CD4-positive, CD25-positive, alpha-beta regulatory T cell (primary cell): ENCODE measurements at regions not wholly inside any gene's neighbourhood (a gene's known extent, or its start where the extent isn't known, plus 50 kb on each side); places are given as distances from the start of the nearest gene placed in this dataset.

ENCODE experiments used
- ATAC-seq, 2 donors: fragments of 150-1000 bp; cut with Tn5 transposase; one replicate each; pipeline ENCODE4 v1.10.0; 2021; ENCODE audit warnings: low read depth in 2 of 2, moderate number of reproducible peaks in 2 of 2, moderate library complexity in 1 of 2
- DNase-seq, 3 donors: peaks; one replicate each; pipeline versions ENCODE4 v3.0.0 to v3.0.0-alpha.2; 2012 to 2022; ENCODE audit warnings: mixed read lengths in 1 of 3
- H3K27ac ChIP-seq: one replicate; pipeline ENCODE4 v1.7.0; 2013; ENCODE audit warnings: mild to moderate bottlenecking, low read length; ENCODE audit not compliant: insufficient read depth, poor library complexity, severe bottlenecking
- H3K27me3 ChIP-seq: one replicate; pipeline ENCODE4 v1.7.0; 2013; ENCODE audit warnings: low read length; ENCODE audit not compliant: control insufficient read depth, insufficient read depth
- H3K36me3 ChIP-seq: one replicate; pipeline ENCODE4 v1.7.0; 2013; ENCODE audit warnings: mild to moderate bottlenecking, low read length, moderate library complexity; ENCODE audit not compliant: control insufficient read depth, insufficient read depth
- H3K4me1 ChIP-seq: 2 replicates; pipeline ENCODE4 v1.7.0; 2013; ENCODE audit warnings: mild to moderate bottlenecking, low read length; ENCODE audit not compliant: insufficient read depth, control insufficient read depth, poor library complexity, severe bottlenecking
- H3K4me3 ChIP-seq: one replicate; pipeline ENCODE4 v1.7.0; 2013; ENCODE audit warnings: low read depth, mild to moderate bottlenecking, low read length, moderate library complexity
- H3K9me3 ChIP-seq, 2 experiments: 1 replicate in 1 of 2; 2 replicates in 1 of 2; pipeline ENCODE4 v1.7.0; 2013; ENCODE audit warnings: low read length in 2 of 2, mild to moderate bottlenecking in 1 of 2, moderate library complexity in 1 of 2; ENCODE audit not compliant: control insufficient read depth in 2 of 2
- H3K27ac Mint-ChIP-seq, 3 donors: one replicate each; pipeline ENCODE4 v1.8.0; 2020 to 2022; ENCODE audit warnings: mild to moderate bottlenecking in 3 of 3, mixed read lengths in 3 of 3, moderate library complexity in 2 of 3
- H3K27me3 Mint-ChIP-seq: one replicate; pipeline ENCODE4 v1.8.0; 2022; ENCODE audit warnings: mild to moderate bottlenecking, mixed read lengths
- H3K36me3 Mint-ChIP-seq: one replicate; pipeline ENCODE4 v1.8.0; 2020; ENCODE audit warnings: mixed read lengths
- H3K4me1 Mint-ChIP-seq, 4 donors: one replicate each; pipeline ENCODE4 v1.8.0; 2020 to 2022; ENCODE audit warnings: mixed read lengths in 4 of 4, mild to moderate bottlenecking in 1 of 4
- H3K4me3 Mint-ChIP-seq, 4 donors: one replicate each; pipeline ENCODE4 v1.8.0; 2020 to 2022; ENCODE audit warnings: mild to moderate bottlenecking in 4 of 4, mixed read lengths in 4 of 4, moderate library complexity in 3 of 4
- H3K9me3 Mint-ChIP-seq, 7 donors: one replicate each; pipeline ENCODE4 v1.8.0; 2020 to 2022; ENCODE audit warnings: mixed read lengths in 7 of 7, mild to moderate bottlenecking in 3 of 7, moderate library complexity in 2 of 7

GRCh38 chr2:235301202-235302076 lies 192.4 kb upstream of the AGAP1 start:
- Mint-ChIP-seq H3K36me3 (no peaks in the 10 kb centered on the region), H3K9me3 (peaks cover 0 to 4% (median 0%) of the 10 kb centered on the region in 7 donors), H3K4me1 (no peaks in the 10 kb centered on the region), H3K27ac (no peak overlapping the region), H3K4me3 (no peak overlapping the region), H3K27me3 (no peaks in the 10 kb centered on the region)
- no peak for ATAC-seq
- Histone ChIP-seq H3K27me3 (no peaks in the 10 kb centered on the region), H3K27ac (no peak overlapping the region), H3K4me3 (no peak overlapping the region), H3K36me3 (no peaks in the 10 kb centered on the region), H3K9me3 (no peaks in the 10 kb centered on the region), H3K4me1 (no peaks in the 10 kb centered on the region)
- DNase-seq: no peak

- H3K36me3 ChIP-seq: no peaks in the 10 kb centered on the region
- H3K27me3 ChIP-seq: no peaks in the 10 kb centered on the region
- H3K27ac ChIP-seq: no peak overlapping the region
- H3K36me3 Mint-ChIP-seq: no peaks in the 10 kb centered on the region
- H3K27ac Mint-ChIP-seq: no peak overlapping the region
- H3K4me3 Mint-ChIP-seq: no peak overlapping the region
- no peaks in the 10 kb centered on the region for H3K9me3 ChIP-seq
- ATAC-seq: no peak
- H3K4me1 Mint-ChIP-seq: no peaks in the 10 kb centered on the region
- no peak overlapping the region for H3K4me3 ChIP-seq
- H3K9me3 Mint-ChIP-seq: peaks cover 0 to 4% (median 0%) of the 10 kb centered on the region in 7 donors
- DNase-seq: no peak
- H3K4me1 ChIP-seq: no peaks in the 10 kb centered on the region
- H3K27me3 Mint-ChIP-seq: no peaks in the 10 kb centered on the region
Observed at GRCh38 chr2:235302263-235302662, 191.6 kb upstream of the AGAP1 start.

DNA sequence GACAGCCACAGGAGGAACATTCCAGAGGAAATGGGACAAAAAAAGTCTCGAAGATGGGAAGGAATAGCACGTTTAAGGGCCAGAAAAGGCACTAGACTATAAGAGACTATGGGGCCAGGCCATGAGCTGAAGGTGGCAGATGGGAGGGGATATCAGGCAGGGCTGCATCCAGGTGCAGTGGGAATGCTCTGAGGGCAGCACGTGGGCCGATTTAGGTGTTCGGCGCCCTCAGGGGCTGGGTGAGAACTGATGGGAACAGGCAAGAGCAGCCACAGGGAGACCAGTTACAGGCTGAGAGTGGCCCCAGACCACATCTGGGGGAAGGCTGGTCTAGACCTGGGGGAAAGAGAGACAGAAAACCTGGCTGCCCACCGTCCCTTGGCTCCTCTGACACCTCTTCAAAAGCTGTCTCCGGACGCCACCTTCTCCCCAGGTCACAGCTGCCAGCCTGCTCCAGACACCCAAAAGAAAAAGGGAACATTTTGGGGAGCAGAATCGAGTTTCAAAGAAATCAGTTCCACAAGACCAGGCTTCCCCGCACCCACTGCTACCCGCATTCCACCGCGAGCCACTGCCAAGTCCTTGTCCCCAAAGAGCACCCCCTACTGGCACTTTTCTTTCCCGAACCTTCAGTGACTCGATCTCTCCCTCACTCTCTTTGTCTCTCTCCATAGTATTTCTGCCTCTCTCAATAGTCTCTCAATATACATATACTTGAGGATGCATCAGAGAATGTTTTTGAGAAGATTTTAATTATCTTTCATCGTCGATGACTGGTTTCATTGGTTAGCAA lies 190.1 kb upstream of the AGAP1 start:
- no peaks in the 10 kb centered on the region for H3K27me3 Mint-ChIP-seq
- peaks cover 0 to 4% (median 0%) of the 10 kb centered on the region in 7 donors for H3K9me3 Mint-ChIP-seq
- no peaks in the 10 kb centered on the region for H3K36me3 ChIP-seq

DNA sequence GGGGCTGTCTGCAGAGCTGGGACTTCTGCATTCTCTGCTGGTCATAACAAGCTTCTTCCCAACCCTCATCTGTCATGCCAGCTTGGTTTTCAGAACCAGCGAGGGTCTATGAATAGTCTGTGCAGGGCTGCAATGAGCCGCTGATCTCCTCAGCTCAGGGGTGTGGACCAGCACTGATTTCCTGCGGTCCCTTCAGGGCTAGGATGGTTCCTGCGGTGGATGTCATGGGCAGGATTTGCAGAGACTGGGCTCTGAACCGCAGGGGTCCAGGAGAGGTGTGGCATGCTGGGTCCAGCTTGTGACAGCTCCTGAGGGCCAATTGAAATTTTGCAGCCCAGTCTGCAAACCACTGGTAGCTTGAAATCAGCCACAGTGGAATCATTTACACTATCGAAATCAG lies 188.2 kb upstream of the AGAP1 start:
- no peaks in the 10 kb centered on the region for H3K36me3 ChIP-seq
- no peak overlapping the region for H3K4me3 ChIP-seq
- H3K36me3 Mint-ChIP-seq: no peaks in the 10 kb centered on the region
- DNase-seq: no peak
- H3K27ac ChIP-seq: no peak overlapping the region
- no peaks in the 10 kb centered on the region for H3K4me1 Mint-ChIP-seq
- peaks cover 0 to 4% (median 0%) of the 10 kb centered on the region in 7 donors for H3K9me3 Mint-ChIP-seq
- H3K4me3 Mint-ChIP-seq: no peak overlapping the region
- H3K4me1 ChIP-seq: no peaks in the 10 kb centered on the region
- no peak for ATAC-seq
- no peaks in the 10 kb centered on the region for H3K27me3 Mint-ChIP-seq
- no peaks in the 10 kb centered on the region for H3K27me3 ChIP-seq
- H3K27ac Mint-ChIP-seq: no peak overlapping the region
- no peaks in the 10 kb centered on the region for H3K9me3 ChIP-seq

More for the DNA sequence above, 190.1 kb upstream of the AGAP1 start:
- no peak overlapping the region for H3K4me3 Mint-ChIP-seq
- ATAC-seq (no peak), DNase-seq (no peak)
- H3K9me3 ChIP-seq: no peaks in the 10 kb centered on the region
- H3K4me1 Mint-ChIP-seq: no peaks in the 10 kb centered on the region
- H3K27ac Mint-ChIP-seq: no peak overlapping the region
- H3K4me1 ChIP-seq: no peaks in the 10 kb centered on the region
- no peaks in the 10 kb centered on the region for H3K27me3 ChIP-seq
- H3K36me3 Mint-ChIP-seq: no peaks in the 10 kb centered on the region
- H3K27ac ChIP-seq: no peak overlapping the region
- no peak overlapping the region for H3K4me3 ChIP-seq

DNA sequence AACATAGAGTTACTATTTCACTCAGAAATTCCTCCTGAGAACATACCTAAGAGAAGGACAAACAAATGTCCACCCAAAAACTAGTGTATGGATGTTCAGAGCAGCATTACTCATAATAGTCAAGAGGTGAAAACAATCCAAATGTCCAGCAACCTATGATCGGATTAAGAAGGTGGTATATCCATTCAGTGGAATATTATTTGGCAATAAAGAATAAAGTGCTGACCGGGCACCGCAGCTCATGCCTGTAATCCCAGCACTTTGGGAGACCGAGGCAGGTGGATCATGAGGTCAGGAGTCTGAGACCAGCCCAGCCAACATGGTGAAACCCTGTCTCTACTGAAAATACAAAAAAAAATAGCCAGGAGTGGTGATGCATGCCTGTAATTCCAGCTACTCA lies 182.8 kb upstream of the AGAP1 start:
- ATAC-seq (no peak), DNase-seq (no peak)
- no peak overlapping the region for H3K27ac ChIP-seq
- Mint-ChIP-seq H3K27me3 (no peaks in the 10 kb centered on the region), H3K4me1 (no peaks in the 10 kb centered on the region), H3K36me3 (no peaks in the 10 kb centered on the region), H3K4me3 (no peak overlapping the region), H3K27ac (no peak overlapping the region), H3K9me3 (peaks cover 0 to 4% (median 2%) of the 10 kb centered on the region in 7 donors)
- H3K9me3 ChIP-seq: no peaks in the 10 kb centered on the region
- H3K27me3 ChIP-seq: no peaks in the 10 kb centered on the region
- no peak overlapping the region for H3K4me3 ChIP-seq
- H3K4me1 ChIP-seq: no peaks in the 10 kb centered on the region
- H3K36me3 ChIP-seq: no peaks in the 10 kb centered on the region

DNA sequence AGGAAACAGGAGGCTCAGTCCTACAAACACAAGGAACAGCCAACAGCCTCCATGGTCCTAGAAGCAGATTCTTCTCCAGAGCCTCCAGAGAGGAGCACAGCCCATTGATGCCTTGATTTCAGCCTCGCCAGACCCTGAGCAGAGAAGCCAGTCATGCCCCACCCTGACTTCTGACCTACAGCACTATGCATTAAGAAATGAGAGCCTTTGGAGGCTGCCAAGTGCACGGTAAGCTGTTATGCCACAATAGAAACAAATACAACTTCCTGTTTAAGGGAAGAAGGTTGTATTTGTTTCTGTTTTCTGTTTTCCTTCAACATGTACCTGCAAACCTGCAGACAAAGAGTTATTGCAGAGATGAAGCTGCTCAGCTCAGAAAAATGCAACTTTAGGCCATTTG lies 181.3 kb upstream of the AGAP1 start:
- no peak overlapping the region for H3K27ac Mint-ChIP-seq
- H3K4me1 Mint-ChIP-seq: no peaks in the 10 kb centered on the region
- H3K27ac ChIP-seq: no peak overlapping the region

DNA sequence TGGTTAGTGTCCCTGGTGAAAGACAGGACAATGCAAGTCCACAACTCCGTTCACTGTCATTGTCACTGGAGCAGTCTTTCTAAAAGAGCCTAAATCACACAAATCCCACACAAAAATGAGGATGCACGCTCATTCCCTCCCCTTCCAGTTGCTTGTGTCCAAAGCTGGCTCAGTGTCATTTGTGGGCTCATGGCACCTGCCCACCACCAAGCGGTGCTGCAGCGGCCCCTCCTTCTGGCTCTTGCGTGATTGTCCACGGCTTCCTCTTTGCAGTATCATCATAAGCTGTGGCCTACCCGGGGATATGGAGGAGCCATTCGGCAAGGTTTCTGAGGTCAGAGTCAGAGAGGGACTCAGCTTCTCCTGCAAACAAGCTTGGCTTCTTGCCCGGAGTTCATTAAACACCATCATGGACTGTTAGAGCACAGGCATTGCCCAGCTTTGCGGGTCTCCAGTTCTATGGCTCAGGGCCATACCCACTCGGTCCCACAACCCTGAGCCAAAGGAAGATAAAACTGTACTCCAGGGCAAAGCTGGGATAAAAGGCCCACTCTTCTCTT lies 179.4 kb upstream of the AGAP1 start:
- no peak overlapping the region for H3K4me3 Mint-ChIP-seq
- H3K27me3 ChIP-seq: no peaks in the 10 kb centered on the region
- H3K27ac ChIP-seq: no peak overlapping the region
- no peaks in the 10 kb centered on the region for H3K4me1 Mint-ChIP-seq
- no peaks in the 10 kb centered on the region for H3K4me1 ChIP-seq
- H3K4me3 ChIP-seq: no peak overlapping the region
- no peaks in the 10 kb centered on the region for H3K27me3 Mint-ChIP-seq
- ATAC-seq (no peak), DNase-seq (no peak)
- H3K9me3 ChIP-seq: no peaks in the 10 kb centered on the region
- no peaks in the 10 kb centered on the region for H3K36me3 Mint-ChIP-seq
- H3K27ac Mint-ChIP-seq: no peak overlapping the region
- peaks cover 0 to 4% (median 2%) of the 10 kb centered on the region in 7 donors for H3K9me3 Mint-ChIP-seq
- no peaks in the 10 kb centered on the region for H3K36me3 ChIP-seq

More for the DNA sequence above, 181.3 kb upstream of the AGAP1 start:
- Histone ChIP-seq H3K4me3 (no peak overlapping the region), H3K4me1 (no peaks in the 10 kb centered on the region), H3K9me3 (no peaks in the 10 kb centered on the region), H3K36me3 (no peaks in the 10 kb centered on the region), H3K27me3 (no peaks in the 10 kb centered on the region)
- ATAC-seq (no peak), DNase-seq (no peak)
- Mint-ChIP-seq H3K36me3 (no peaks in the 10 kb centered on the region), H3K4me3 (no peak overlapping the region), H3K9me3 (peaks cover 0 to 4% (median 2%) of the 10 kb centered on the region in 7 donors), H3K27me3 (no peaks in the 10 kb centered on the region)
